Stimulated activated naive CD4-positive, alpha-beta T cell (primary cell): ENCODE measurements at regions not wholly inside any gene's neighbourhood (a gene's known extent, or its start where the extent isn't known, plus 50 kb on each side); places are given as distances from the start of the nearest gene placed in this dataset.

Experiments used
- DNase-seq, 6 experiments: peaks; one replicate each; lab custom pipeline; 2025; lab: John Stamatoyannopoulos, UW

GRCh38 chr6:163952005-163952404, 537.5 kb downstream of the QKI start:
- no peak for DNase-seq

- no peak for DNase-seq
Observed at GRCh38 chr6:163951326-163951725, 536.8 kb downstream of the QKI start.

GRCh38 chr6:163950159-163950558, 535.6 kb downstream of the QKI start:
- no peak for DNase-seq

DNA sequence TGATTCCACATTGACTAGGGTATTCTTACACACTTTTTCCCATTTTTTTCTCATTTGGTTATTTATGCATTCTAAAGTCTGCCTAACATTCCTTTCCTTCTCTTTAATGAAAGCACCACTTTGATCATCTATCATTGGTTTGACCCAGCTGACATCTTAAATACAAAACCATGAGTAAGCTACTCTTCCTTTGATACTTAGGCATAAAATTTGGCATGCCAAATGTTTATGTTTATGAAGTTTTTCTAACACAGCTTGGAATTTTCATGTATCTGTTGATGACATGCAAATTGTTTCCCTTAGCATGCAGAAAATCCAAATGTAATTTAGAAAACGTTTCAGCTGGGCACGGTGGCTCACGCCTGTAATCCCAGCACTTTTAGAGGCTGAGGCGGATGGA, 534.9 kb downstream of the QKI start:
- no peak for DNase-seq

DNA sequence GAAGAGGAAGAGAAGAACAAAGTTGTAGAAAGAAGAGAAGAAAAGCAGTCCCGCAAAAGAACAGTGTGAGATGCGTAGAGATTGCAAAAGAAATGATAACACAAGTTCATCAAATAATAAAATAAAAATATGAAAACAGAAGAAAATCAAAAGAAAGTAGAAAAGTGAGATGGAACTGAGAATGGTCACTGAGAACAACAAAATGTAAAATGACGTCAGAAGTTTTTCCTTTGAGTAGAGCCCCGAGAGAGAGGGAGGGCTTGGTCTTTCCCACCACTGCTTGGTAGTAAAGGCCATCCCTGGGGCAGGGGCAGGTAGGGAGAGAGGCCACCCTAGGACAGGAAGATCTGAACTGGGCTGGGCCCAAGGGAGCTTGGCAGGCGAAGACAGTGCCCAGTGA, 533.7 kb downstream of the QKI start:
- no peak for DNase-seq

- no peak for DNase-seq
Observed at GRCh38 chr6:163947276-163947675, 532.8 kb downstream of the QKI start.

- DNase-seq: no peak
Observed at GRCh38 chr6:163946437-163946836, 531.9 kb downstream of the QKI start.

- no peak for DNase-seq
Observed at GRCh38 chr6:163945808-163946207, 531.3 kb downstream of the QKI start.

DNA sequence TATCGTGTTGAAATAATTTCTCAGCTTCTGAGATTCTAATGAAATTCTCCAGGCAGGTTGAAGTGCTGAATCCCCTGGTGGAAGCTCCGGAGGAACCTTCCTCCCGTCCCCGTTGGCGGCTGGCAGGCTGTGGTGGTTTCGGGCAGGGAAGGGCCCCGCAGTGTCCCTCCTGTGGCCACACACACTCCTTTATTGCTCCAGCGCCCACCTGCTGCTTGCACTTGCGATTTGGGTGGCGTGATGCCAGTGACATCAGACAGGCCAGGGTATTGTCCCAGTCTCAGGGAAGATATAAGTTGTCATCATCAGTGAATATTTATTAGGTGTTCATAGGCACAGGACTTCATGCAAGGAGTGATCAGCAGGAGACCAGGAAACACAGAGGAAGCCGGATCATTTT, 530.4 kb downstream of the QKI start:
- no peak for DNase-seq

DNA sequence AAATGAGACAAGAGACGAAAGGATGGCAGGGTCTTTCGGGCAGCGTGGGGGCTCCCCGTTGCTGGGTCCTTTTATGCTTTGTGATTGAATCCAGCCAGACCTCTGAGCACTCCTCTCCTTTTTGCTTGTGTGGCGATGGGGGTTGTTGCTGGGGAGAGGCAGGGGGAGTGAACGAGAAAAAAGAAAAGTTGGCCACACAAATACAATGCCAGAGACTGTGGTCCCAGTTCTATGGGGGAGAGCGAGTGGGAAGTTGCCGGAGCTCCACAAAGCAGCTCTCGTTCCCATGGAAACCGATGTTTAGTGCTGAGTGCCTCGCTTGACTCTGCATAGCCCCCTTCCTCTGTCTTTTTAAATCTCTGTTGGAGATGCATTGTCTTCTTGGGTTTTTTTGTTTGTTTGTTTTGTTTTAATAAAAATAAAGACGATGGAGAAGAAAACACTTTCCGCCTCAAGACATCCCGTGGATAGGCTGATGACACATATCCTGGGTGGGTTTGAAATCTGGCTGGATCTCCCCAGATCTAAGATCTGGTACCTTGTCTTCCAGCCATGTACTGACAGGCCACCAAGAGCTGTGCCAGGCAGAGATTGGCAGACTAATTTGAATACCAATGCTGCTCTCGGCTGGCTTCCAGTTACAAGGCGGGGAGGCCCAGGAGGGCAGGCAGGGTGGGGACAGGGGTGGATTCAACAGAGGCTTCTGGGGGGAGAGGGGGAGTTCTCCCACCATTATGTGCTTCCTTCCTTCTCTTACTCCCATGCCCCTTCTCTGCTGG, 529.3 kb downstream of the QKI start:
- no peak for DNase-seq

DNA sequence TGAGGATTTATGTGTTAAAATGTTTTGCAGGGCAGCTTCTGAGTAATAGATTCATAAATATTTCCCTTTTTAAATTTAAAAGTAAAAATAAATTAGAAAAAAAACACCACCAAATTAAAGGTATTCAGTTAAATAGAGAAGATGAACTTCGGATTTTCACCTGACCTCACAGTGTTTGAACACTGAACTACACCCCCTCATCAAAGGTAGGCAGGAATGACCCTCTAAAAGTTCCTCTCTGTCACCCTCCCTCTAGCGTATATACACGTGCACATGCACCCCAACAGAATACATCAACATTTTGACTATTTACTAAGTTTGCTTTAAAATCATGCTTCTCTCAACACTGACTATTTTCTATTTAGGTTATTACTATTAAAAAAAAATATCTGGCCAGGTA, 528.3 kb downstream of the QKI start:
- no peak for DNase-seq

DNA sequence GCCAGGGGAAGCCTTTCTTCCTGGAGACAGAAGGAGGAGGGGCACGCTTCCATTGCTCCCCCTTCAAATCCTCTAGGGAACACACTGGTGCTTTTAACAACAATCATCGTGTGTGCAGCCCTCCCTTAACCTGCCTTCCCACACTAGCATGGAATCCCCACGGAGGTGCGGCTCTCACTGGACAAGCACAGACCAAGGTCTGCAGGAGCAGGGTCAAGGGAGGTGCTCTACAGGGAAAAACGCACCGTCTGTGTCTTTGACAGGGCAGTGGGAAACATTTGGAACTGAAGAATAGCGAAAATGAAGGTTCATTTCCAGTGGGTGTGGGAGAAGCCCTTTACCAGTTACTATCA, 527.1 kb downstream of the QKI start:
- DNase-seq: no peak

- DNase-seq: no peak
Observed at GRCh38 chr6:163940705-163941623, 526.4 kb downstream of the QKI start.

- no peak for DNase-seq
Observed at GRCh38 chr6:163937071-163937470, 522.6 kb downstream of the QKI start.

- DNase-seq: no peak
Observed at GRCh38 chr6:163935158-163935762, 520.7 kb downstream of the QKI start.

- no peak for DNase-seq
Observed at GRCh38 chr6:163930012-163930411, 515.5 kb downstream of the QKI start.

GRCh38 chr6:163929538-163929937, 515.0 kb downstream of the QKI start:
- no peak for DNase-seq

- DNase-seq: no peak
Observed at GRCh38 chr6:163926642-163927041, 512.1 kb downstream of the QKI start.

DNA sequence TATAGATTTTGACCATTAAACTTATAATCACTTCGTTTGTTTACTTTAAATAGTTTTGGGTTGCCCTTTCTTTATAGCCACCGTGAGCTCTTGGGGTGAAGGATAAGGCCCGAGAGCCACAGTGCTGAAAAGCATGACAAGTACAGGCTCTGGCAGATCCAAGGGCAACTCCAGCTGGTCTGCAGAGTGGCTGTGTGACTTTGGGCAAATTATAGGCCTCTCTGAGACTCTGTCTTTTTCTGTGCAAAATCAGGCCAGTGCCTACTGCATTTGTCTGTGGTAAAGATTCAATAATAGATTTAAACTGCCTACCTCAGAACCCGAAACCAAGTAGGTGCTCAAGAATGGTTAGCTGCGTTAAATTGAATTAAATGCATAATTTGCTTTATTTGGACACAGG, 511.3 kb downstream of the QKI start:
- DNase-seq: no peak

DNA sequence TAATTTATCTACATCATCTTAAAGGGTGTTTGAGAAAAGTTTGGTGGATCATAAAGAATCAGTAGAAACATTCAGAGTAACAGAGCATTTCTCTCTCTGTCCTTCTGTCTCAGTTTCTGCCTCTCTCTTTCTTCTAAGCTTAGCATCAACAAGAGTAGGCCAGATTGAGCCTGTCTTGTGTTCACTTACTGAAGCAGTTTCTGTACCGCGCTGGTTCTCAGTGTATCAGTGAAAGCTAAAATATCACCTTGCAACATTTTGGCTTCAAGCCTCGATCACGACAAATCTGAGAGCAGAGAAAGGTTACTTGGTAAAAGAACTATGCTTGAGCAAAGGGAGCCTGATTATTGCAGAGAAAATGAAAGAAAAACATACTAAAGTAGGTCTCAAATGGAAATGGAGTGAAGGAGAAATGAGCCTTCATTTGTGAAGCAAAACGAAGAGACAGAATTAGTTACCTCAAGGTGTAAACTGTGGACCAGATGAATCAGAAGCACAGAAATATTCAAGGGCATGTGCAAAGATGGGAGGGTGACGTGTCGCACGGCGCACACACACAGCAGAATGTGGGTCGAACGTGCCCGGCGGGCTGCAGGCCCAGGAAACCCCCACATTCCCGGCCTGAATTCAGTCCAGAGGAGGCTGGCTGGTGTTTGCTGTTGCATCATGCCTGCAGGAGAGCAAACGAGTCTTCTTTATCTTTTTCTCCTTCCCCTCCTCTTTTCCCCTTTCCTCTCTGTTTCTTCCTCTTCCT, 509.3 kb downstream of the QKI start:
- DNase-seq: no peak

DNA sequence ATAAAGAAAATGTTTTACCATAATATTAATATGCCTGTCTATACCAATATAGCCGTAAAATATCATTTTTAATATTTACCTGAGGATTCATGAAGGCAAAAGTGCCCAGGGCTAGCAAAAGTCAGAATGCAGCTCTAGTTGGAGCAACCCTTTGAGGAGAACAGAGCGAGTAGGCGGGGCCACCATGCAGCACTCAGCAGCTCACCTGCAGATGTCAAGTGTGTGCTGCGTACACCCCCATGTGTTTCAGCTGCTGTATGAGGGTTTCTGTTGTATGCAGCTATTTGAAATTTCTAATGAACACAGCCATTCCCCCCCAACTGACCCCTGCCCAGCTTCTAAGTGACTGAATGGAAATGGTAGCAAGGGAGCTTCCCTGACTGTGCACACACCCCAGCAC, 508.0 kb downstream of the QKI start:
- no peak for DNase-seq

DNA sequence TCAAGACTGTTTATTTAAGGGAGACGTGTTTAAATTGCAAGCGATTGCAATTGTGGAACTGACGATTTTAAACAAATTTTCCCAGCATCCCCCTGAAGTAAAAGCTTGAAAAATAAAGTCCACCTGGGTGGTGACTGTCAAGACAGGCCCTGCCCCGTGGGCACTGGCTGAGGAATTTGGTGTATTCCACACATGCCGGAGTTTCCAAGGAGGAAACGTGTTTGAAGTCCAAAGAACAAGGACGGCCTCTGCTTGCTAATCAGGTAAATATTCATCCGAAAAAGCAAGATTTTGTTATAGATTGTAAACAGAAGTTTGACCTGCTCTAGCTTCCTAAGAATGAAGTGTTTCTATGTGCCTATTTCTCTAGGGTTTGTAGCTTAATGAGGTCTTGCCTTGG, 505.1 kb downstream of the QKI start:
- no peak for DNase-seq
